A673 (cell line): ENCODE measurements at regions not wholly inside any gene's neighbourhood (a gene's known extent, or its start where the extent isn't known, plus 50 kb on each side); places are given as distances from the start of the nearest gene placed in this dataset.
"Not testable (repeated sequence)": the region's sequence is repeated elsewhere in the genome, so short reads cannot be mapped to it uniquely, and the experiment has no call there.

Source experiments
- BruUV-seq: library from RNA; stranded (reverse); fragments of 400-500 nt; replicated peaks from 2 replicates; lab custom pipeline; 2021; lab: Mats Ljungman, UMichigan
- CTCF ChIA-PET: fragments of 300-600 bp; sonication (Branson Sonifier 250); formaldehyde crosslinking; loops from one replicate; lab custom pipeline; 2022; ENCODE audit warnings: antibody characterized with exemption; lab: Charles Lee
- POLR2A ChIA-PET: fragments of 300-600 bp; sonication (Branson Sonifier 250); formaldehyde crosslinking; loops from one replicate; lab custom pipeline; 2022; ENCODE audit warnings: antibody characterized with exemption; ENCODE audit not compliant: low non-redundant PET; lab: Charles Lee
- DNase-seq: peaks from one replicate; pipeline ENCODE4 v3.0.0-alpha.2; 2015; ENCODE audit warnings: low spot score
- H3K27ac ChIP-seq: fragments of 200-600 bp; sonication (generic); 2 replicates; pipeline ENCODE4 v1.5.1; 2016; ENCODE audit warnings: mixed run types, low read depth, mild to moderate bottlenecking, mixed read lengths, antibody characterized with exemption, low read length; ENCODE audit not compliant: poor library complexity, severe bottlenecking
- H3K27me3 ChIP-seq: fragments of 200-600 bp; sonication (generic); replicated peaks from 2 replicates; pipeline ENCODE4 v1.6.1; 2017; ENCODE audit warnings: mixed run types, low read depth, mild to moderate bottlenecking, mixed read lengths, antibody characterized with exemption, low read length; ENCODE audit not compliant: insufficient read depth, poor library complexity
- H3K36me3 ChIP-seq: fragments of 200-600 bp; sonication (generic); 2 replicates; pipeline ENCODE4 v1.6.1; 2016; ENCODE audit warnings: mixed run types, mild to moderate bottlenecking, mixed read lengths, antibody characterized with exemption, low read length; ENCODE audit not compliant: insufficient read depth, poor library complexity, severe bottlenecking
- H3K4me1 ChIP-seq: fragments of 200-600 bp; sonication (generic); 2 replicates; pipeline ENCODE4 v1.6.1; 2017; ENCODE audit warnings: mixed run types, mild to moderate bottlenecking, mixed read lengths, antibody characterized with exemption, low read length; ENCODE audit not compliant: insufficient read depth, poor library complexity, severe bottlenecking
- H3K4me3 ChIP-seq: fragments of 200-600 bp; sonication (generic); 2 replicates; pipeline ENCODE4 v1.5.1; 2016; ENCODE audit warnings: low read depth, mixed run types, mild to moderate bottlenecking, mixed read lengths, low read length; ENCODE audit not compliant: poor library complexity, severe bottlenecking
- H3K9me3 ChIP-seq: fragments of 200-600 bp; sonication (generic); 2 replicates; pipeline ENCODE4 v1.6.1; 2016; ENCODE audit warnings: mixed run types, low read depth, mild to moderate bottlenecking, mixed read lengths, antibody characterized with exemption, low read length; ENCODE audit not compliant: poor library complexity, severe bottlenecking
- CTCF ChIP-seq: fragments of 300-800, 200-600 bp; sonication (generic); conservative IDR thresholded peaks from 2 replicates; pipeline ENCODE4 v1.5.1; 2017; ENCODE audit warnings: low read depth, mild to moderate bottlenecking, antibody characterized with exemption, low read length, moderate library complexity, mixed read lengths
- EZH2 ChIP-seq: fragments of 200-600 bp; sonication (generic); IDR thresholded peaks from 2 replicates; pipeline ENCODE4 v1.6.1; 2017; ENCODE audit warnings: borderline replicate concordance, low read depth, mild to moderate bottlenecking, mixed read lengths, antibody characterized with exemption, low read length; ENCODE audit not compliant: poor library complexity, severe bottlenecking
- intact Hi-C: fragments of 100-400 bp; cut with micrococcal nuclease; formaldehyde crosslinking; loops from one replicate; pipeline ENCODE4 v1.10.0; 2022; ENCODE audit not compliant: unreplicated experiment

GRCh38 chr10:23859598-23859997 is 349.3 kb upstream of the KIAA1217 start:
- POLR2A ChIA-PET: no interaction called here
- H3K9me3 ChIP-seq: no peaks in the 10 kb centered on the region
- intact Hi-C loops: no loop called here
- H3K36me3 ChIP-seq: no peaks in the 10 kb centered on the region
- no peaks in the 10 kb centered on the region for H3K27me3 ChIP-seq
- H3K4me3 ChIP-seq: no peak overlapping the region
- CTCF ChIA-PET: no interaction called here
- H3K27ac ChIP-seq: no peak overlapping the region
- DNase-seq: no peak
- no peaks in the 10 kb centered on the region for H3K4me1 ChIP-seq
- TF ChIP-seq CTCF (no peak), EZH2 (no peak)
- BruUV-seq: no TSS peak

- Histone ChIP-seq H3K27ac (no peak overlapping the region), H3K36me3 (no peaks in the 10 kb centered on the region), H3K27me3 (no peaks in the 10 kb centered on the region), H3K4me1 (no peaks in the 10 kb centered on the region), H3K9me3 (no peaks in the 10 kb centered on the region), H3K4me3 (no peak overlapping the region)
- TF ChIP-seq EZH2: no peak
- TF ChIP-seq CTCF: no peak
- ChIA-PET CTCF (no interaction called here), POLR2A (no interaction called here)
- no peak for DNase-seq
- intact Hi-C loops: no loop called here
- no TSS peak for BruUV-seq
Measured at GRCh38 chr10:23864631-23865147, 344.2 kb upstream of the KIAA1217 start.

- intact Hi-C loops, POLR2A ChIA-PET, CTCF ChIA-PET, DNase-seq, H3K4me3 ChIP-seq, H3K9me3 ChIP-seq, H3K36me3 ChIP-seq, BruUV-seq, H3K27me3 ChIP-seq, H3K27ac ChIP-seq, H3K4me1 ChIP-seq: not testable (repeated sequence)
Measured at GRCh38 chr10:23866985-23867384, 342.0 kb upstream of the KIAA1217 start.

- no peak for DNase-seq
- no peaks in the 10 kb centered on the region for H3K9me3 ChIP-seq
- POLR2A ChIA-PET: interaction anchor here (0.5 kb wide), 1 partner anchor 29 kb away, joined by 7 read pairs; no protein-coding TSS in a partner anchor
- H3K27ac ChIP-seq: no peak overlapping the region
- no peak overlapping the region for H3K4me3 ChIP-seq
- BruUV-seq: no TSS peak
- TF ChIP-seq EZH2 (no peak), CTCF (no peak)
- H3K27me3 ChIP-seq: no peaks in the 10 kb centered on the region
- no peaks in the 10 kb centered on the region for H3K4me1 ChIP-seq
- CTCF ChIA-PET: interaction anchor here (0.6 kb wide), 2 partner anchors 74 to 344 kb away, joined by 3 to 4 read pairs; no protein-coding TSS in a partner anchor
- no peaks in the 10 kb centered on the region for H3K36me3 ChIP-seq
- intact Hi-C loops: no loop called here
Measured at GRCh38 chr10:23868121-23868520, 340.8 kb upstream of the KIAA1217 start.
